ENCODE measurements at regions not wholly inside any gene's neighbourhood (a gene's known extent, or its start where the extent isn't known, plus 50 kb on each side); places are given as distances from the start of the nearest gene placed in this dataset.

DNA sequence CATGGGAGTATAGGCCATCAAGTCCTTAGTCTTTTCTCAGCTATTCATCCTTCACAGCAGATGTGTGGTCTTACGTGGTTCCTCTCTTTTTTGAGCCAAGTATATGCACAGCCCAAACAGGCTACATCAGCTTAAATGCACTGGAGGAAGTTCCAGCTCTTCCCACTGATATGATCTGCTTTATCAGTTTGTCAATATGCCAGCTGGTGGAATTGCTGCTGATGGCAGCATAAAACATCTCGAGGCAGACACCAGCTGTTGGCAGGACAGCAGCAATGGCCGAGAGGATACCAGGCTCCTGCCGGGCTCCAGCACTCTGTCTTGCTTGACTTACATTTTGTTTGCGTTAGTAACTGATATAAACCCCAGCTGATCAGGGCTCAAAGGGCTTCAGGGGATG is 143.4 kb downstream of the TENT4A start:
- peaks cover 8% of the 10 kb centered on the region for H3K9me3 Mint-ChIP-seq
- no peak for DNase-seq (ENCODE audit: low read depth, low spot score)
- TF ChIP-seq CTCF (conservative IDR thresholded peaks at IDR 0.05) = no peak
- no peak overlapping the region for H3K4me3 Mint-ChIP-seq
- H3K27ac Mint-ChIP-seq (ENCODE audit: unreplicated experiment) = no peak overlapping the region
- H3K27me3 Mint-ChIP-seq (ENCODE audit: low read depth) = no peaks in the 10 kb centered on the region
- peaks cover 4% of the 10 kb centered on the region for H3K4me1 Mint-ChIP-seq
- peaks cover 4% of the 10 kb centered on the region for H3K36me3 Mint-ChIP-seq (ENCODE audit: low read depth)

- Mint-ChIP-seq H3K27ac (ENCODE audit: unreplicated experiment) (no peak overlapping the region), H3K36me3 (ENCODE audit: low read depth) (peaks cover 4% of the 10 kb centered on the region), H3K4me3 (no peak overlapping the region), H3K9me3 (peaks cover 7% of the 10 kb centered on the region), H3K27me3 (ENCODE audit: low read depth) (no peaks in the 10 kb centered on the region), H3K4me1 (peaks cover 4% of the 10 kb centered on the region)
- TF ChIP-seq CTCF (conservative IDR thresholded peaks at IDR 0.05) = no peak
- no peak for DNase-seq (ENCODE audit: low read depth, low spot score)
Measured at GRCh38 chr5:6858419-6858818, 145.2 kb downstream of the TENT4A start.

DNA sequence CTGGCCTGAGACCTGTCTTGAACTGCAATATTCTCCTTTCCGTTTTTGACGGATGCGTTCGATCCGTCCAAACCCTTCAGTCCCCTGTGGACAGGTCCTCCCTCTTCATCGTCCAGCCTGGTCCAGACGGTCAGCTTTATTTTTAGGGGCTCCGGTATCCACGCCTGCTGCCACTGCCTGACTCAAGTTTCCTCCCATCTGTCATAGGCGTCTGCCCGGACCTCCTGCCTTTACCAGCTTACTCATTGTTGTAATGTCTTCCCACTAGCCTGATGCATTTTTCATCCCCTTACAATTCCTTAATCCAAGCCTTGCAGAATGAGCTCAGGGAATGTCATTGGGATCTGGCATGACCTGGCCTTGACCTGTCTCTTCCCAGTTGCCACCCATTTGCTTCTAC is 145.8 kb downstream of the TENT4A start:
- no peaks in the 10 kb centered on the region for H3K27me3 Mint-ChIP-seq (ENCODE audit: low read depth)
- no peak for DNase-seq (ENCODE audit: low read depth, low spot score)
- TF ChIP-seq CTCF (conservative IDR thresholded peaks at IDR 0.05) = no peak
- H3K4me1 Mint-ChIP-seq = peaks cover 4% of the 10 kb centered on the region
- H3K9me3 Mint-ChIP-seq = peaks cover 3% of the 10 kb centered on the region
- H3K27ac Mint-ChIP-seq (ENCODE audit: unreplicated experiment) = no peak overlapping the region
- no peak overlapping the region for H3K4me3 Mint-ChIP-seq
- no peaks in the 10 kb centered on the region for H3K36me3 Mint-ChIP-seq (ENCODE audit: low read depth)

DNA sequence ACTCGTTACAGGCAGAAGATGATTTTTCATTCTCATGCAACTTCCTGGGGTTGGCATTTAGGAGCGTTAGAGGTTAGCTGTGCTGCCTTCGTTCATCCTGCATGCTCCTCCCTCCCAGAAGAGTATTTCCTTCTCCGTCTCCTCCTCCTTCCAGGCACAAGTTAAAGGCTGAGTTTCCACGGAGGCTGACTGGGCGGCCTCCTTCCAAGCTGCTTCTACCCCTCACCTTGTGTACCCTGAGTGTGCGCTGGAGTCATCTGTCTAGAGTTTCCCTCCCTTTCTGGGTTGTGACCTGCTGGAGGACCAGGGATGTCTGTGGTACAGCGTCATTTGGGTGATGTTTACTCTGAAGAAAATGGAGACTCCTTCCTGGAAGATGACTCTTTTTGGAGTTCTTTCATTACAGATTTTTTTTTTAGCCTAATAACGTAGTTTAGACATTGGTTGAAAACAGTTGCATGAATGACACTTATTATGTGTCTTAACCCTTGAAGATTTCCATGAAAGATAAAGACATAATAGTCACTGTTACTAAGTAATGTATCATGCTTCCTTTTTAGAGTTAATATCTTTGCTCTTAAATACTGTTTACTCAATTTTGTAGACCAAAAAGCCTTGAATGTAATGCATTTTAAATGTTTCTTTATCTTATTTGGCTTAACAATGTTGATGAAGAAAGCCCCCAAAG is 146.9 kb downstream of the TENT4A start:
- DNase-seq (ENCODE audit: low read depth, low spot score) = no peak
- H3K4me3 Mint-ChIP-seq = no peak overlapping the region
- no peaks in the 10 kb centered on the region for H3K36me3 Mint-ChIP-seq (ENCODE audit: low read depth)
- no peak overlapping the region for H3K27ac Mint-ChIP-seq (ENCODE audit: unreplicated experiment)
- no peaks in the 10 kb centered on the region for H3K27me3 Mint-ChIP-seq (ENCODE audit: low read depth)
- peaks cover 4% of the 10 kb centered on the region for H3K4me1 Mint-ChIP-seq
- no peak for TF ChIP-seq CTCF (conservative IDR thresholded peaks at IDR 0.05)
- peaks cover 8% of the 10 kb centered on the region for H3K9me3 Mint-ChIP-seq

- Mint-ChIP-seq H3K36me3 (ENCODE audit: low read depth) (no peaks in the 10 kb centered on the region), H3K9me3 (peaks cover 8% of the 10 kb centered on the region), H3K27ac (ENCODE audit: unreplicated experiment) (no peak overlapping the region), H3K27me3 (ENCODE audit: low read depth) (no peaks in the 10 kb centered on the region), H3K4me1 (peaks cover 4% of the 10 kb centered on the region), H3K4me3 (no peak overlapping the region)
- no peak for TF ChIP-seq CTCF (conservative IDR thresholded peaks at IDR 0.05)
- DNase-seq (ENCODE audit: low read depth, low spot score) = no peak
Measured at GRCh38 chr5:6861036-6861435, 147.8 kb downstream of the TENT4A start.
